PFSK-1 (cell line): ENCODE measurements at regions not wholly inside any gene's neighbourhood (a gene's known extent, or its start where the extent isn't known, plus 50 kb on each side); places are given as distances from the start of the nearest gene placed in this dataset.

Source experiments
- POLR2AphosphoS5 ChIP-seq: IDR thresholded peaks from 2 replicates; pipeline ENCODE4 v1.6.1; 2012; ENCODE audit warnings: low read depth, mild to moderate bottlenecking, control low read depth, low read length, moderate library complexity
- REST ChIP-seq, 2 experiments: IDR thresholded peaks; 2 replicates each; pipeline versions ENCODE4 v1.6.1 to v1.8.0; 2011 to 2012; ENCODE audit warnings: low read depth in 2 of 2, low read length in 2 of 2, control low read depth in 1 of 2, inconsistent platforms in 1 of 2, mild to moderate bottlenecking in 1 of 2, moderate library complexity in 1 of 2; ENCODE audit not compliant: insufficient read depth in 1 of 2

GRCh38 chr12:77247542-77247941 lies 182.2 kb upstream of the E2F7 start:
- no peak for TF ChIP-seq REST (IDR thresholded peaks at IDR 0.05; ENCODE audit: insufficient read depth in 1 of 2, low read depth in 2 of 2, low read length in 2 of 2)
- TF ChIP-seq POLR2AphosphoS5 = no peak
